ENCODE measurements at regions not wholly inside any gene's neighbourhood (a gene's known extent, or its start where the extent isn't known, plus 50 kb on each side); places are given as distances from the start of the nearest gene placed in this dataset.

- H3K27me3 ChIP-seq (ENCODE audit: control insufficient read depth, insufficient read depth, low read length) = no peaks in the 10 kb centered on the region
- no peaks in the 10 kb centered on the region for H3K9me3 ChIP-seq (ENCODE audit: control insufficient read depth, low read length)
- H3K4me3 ChIP-seq (ENCODE audit: low read length) = no peak overlapping the region
- H3K9ac ChIP-seq (ENCODE audit: low read length) = no peak overlapping the region
- no peaks in the 10 kb centered on the region for H3K36me3 ChIP-seq (ENCODE audit: control insufficient read depth, insufficient read depth, low read length)
- no peaks in the 10 kb centered on the region for H3K4me1 ChIP-seq (ENCODE audit: control insufficient read depth, insufficient read depth, low read length)
Measured at GRCh38 chr2:239695728-239696240, 295.0 kb upstream of the HDAC4 start.

DNA sequence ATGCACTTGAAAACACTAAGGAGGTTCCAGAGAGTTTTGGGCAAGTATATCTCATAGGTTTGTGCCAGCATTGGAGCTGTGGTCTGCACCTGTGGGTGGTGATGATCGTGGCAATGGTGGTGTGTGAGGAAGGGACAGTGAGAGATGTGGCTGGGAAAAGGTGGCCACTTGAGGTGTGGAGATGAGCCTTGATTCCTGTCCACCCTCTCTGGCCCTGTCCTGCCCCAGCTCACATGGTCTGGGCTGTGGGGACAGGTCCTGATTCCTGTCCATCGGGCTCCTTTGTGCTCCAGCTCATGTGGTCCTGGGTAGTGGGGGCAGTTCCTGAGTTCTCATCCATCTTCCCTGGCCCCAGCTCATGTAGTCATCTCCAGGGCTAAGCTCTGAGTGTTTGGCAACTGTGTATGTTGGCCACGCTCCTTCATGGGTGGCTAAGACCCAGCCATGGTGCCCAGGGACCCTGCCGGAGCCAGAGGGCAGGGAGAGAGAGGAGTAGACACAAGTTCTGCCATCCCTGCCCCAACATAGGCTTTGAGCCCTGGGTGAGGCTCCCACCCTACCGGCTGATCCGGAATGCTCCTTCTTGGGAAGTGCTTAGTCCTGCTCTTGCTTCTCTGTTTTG lies 294.4 kb upstream of the HDAC4 start:
- no peaks in the 10 kb centered on the region for H3K36me3 ChIP-seq (ENCODE audit: control insufficient read depth, insufficient read depth, low read length)
- no peaks in the 10 kb centered on the region for H3K4me1 ChIP-seq (ENCODE audit: control insufficient read depth, insufficient read depth, low read length)
- no peaks in the 10 kb centered on the region for H3K27me3 ChIP-seq (ENCODE audit: control insufficient read depth, insufficient read depth, low read length)
- no peak overlapping the region for H3K4me3 ChIP-seq (ENCODE audit: low read length)
- H3K9me3 ChIP-seq (ENCODE audit: control insufficient read depth, low read length) = no peaks in the 10 kb centered on the region
- no peak overlapping the region for H3K9ac ChIP-seq (ENCODE audit: low read length)

GRCh38 chr2:239694487-239694886 lies 293.7 kb upstream of the HDAC4 start:
- H3K36me3 ChIP-seq (ENCODE audit: control insufficient read depth, insufficient read depth, low read length) = no peaks in the 10 kb centered on the region
- no peak overlapping the region for H3K9ac ChIP-seq (ENCODE audit: low read length)
- H3K4me1 ChIP-seq (ENCODE audit: control insufficient read depth, insufficient read depth, low read length) = no peaks in the 10 kb centered on the region
- no peaks in the 10 kb centered on the region for H3K27me3 ChIP-seq (ENCODE audit: control insufficient read depth, insufficient read depth, low read length)
- H3K9me3 ChIP-seq (ENCODE audit: control insufficient read depth, low read length) = no peaks in the 10 kb centered on the region
- H3K4me3 ChIP-seq (ENCODE audit: low read length) = no peak overlapping the region

GRCh38 chr2:239693761-239694415 lies 293.1 kb upstream of the HDAC4 start:
- Histone ChIP-seq H3K4me1 (ENCODE audit: control insufficient read depth, insufficient read depth, low read length) (no peaks in the 10 kb centered on the region), H3K9ac (ENCODE audit: low read length) (no peak overlapping the region), H3K27me3 (ENCODE audit: control insufficient read depth, insufficient read depth, low read length) (no peaks in the 10 kb centered on the region), H3K9me3 (ENCODE audit: control insufficient read depth, low read length) (no peaks in the 10 kb centered on the region), H3K4me3 (ENCODE audit: low read length) (no peak overlapping the region), H3K36me3 (ENCODE audit: control insufficient read depth, insufficient read depth, low read length) (no peaks in the 10 kb centered on the region)

GRCh38 chr2:239693330-239693729 lies 292.5 kb upstream of the HDAC4 start:
- no peak overlapping the region for H3K4me3 ChIP-seq (ENCODE audit: low read length)
- no peaks in the 10 kb centered on the region for H3K36me3 ChIP-seq (ENCODE audit: control insufficient read depth, insufficient read depth, low read length)
- no peaks in the 10 kb centered on the region for H3K27me3 ChIP-seq (ENCODE audit: control insufficient read depth, insufficient read depth, low read length)
- H3K9me3 ChIP-seq (ENCODE audit: control insufficient read depth, low read length) = no peaks in the 10 kb centered on the region
- no peaks in the 10 kb centered on the region for H3K4me1 ChIP-seq (ENCODE audit: control insufficient read depth, insufficient read depth, low read length)
- no peak overlapping the region for H3K9ac ChIP-seq (ENCODE audit: low read length)

- Histone ChIP-seq H3K27me3 (ENCODE audit: control insufficient read depth, insufficient read depth, low read length) (no peaks in the 10 kb centered on the region), H3K9me3 (ENCODE audit: control insufficient read depth, low read length) (no peaks in the 10 kb centered on the region), H3K9ac (ENCODE audit: low read length) (no peak overlapping the region), H3K36me3 (ENCODE audit: control insufficient read depth, insufficient read depth, low read length) (no peaks in the 10 kb centered on the region), H3K4me1 (ENCODE audit: control insufficient read depth, insufficient read depth, low read length) (no peaks in the 10 kb centered on the region), H3K4me3 (ENCODE audit: low read length) (no peak overlapping the region)
Measured at GRCh38 chr2:239692919-239693318, 292.1 kb upstream of the HDAC4 start.

DNA sequence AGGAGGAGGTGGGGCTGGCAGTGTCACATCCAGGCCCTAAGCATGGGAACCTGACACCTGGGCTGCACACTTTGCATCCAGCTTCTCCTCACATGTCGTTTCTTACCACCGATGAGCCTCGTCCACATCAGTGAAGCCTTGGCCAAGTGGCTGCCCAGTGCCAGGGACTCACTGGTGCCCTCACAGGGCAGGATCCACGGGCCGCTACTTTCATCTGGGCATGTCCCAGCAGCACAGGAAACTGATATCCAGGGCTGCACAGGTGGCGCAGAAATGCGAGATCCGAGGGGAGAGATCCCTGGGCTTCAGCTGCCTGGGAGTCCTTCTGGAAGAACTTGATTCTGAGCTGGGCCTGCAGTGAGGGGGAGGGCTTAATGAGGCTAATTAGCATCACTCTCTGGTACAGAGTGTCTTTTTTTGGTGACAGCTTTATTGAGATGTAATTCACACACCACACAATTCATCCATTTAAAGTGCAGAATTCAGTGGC lies 291.6 kb upstream of the HDAC4 start:
- Histone ChIP-seq H3K4me1 (ENCODE audit: control insufficient read depth, insufficient read depth, low read length) (no peaks in the 10 kb centered on the region), H3K9me3 (ENCODE audit: control insufficient read depth, low read length) (no peaks in the 10 kb centered on the region), H3K27me3 (ENCODE audit: control insufficient read depth, insufficient read depth, low read length) (no peaks in the 10 kb centered on the region), H3K9ac (ENCODE audit: low read length) (no peak overlapping the region), H3K4me3 (ENCODE audit: low read length) (no peak overlapping the region), H3K36me3 (ENCODE audit: control insufficient read depth, insufficient read depth, low read length) (no peaks in the 10 kb centered on the region)

- Histone ChIP-seq H3K9me3 (ENCODE audit: control insufficient read depth, low read length) (no peaks in the 10 kb centered on the region), H3K4me3 (ENCODE audit: low read length) (no peak overlapping the region), H3K27me3 (ENCODE audit: control insufficient read depth, insufficient read depth, low read length) (no peaks in the 10 kb centered on the region), H3K9ac (ENCODE audit: low read length) (no peak overlapping the region), H3K36me3 (ENCODE audit: control insufficient read depth, insufficient read depth, low read length) (no peaks in the 10 kb centered on the region), H3K4me1 (ENCODE audit: control insufficient read depth, insufficient read depth, low read length) (no peaks in the 10 kb centered on the region)
Measured at GRCh38 chr2:239691720-239692119, 290.9 kb upstream of the HDAC4 start.

GRCh38 chr2:239690651-239691631 lies 290.1 kb upstream of the HDAC4 start:
- H3K9ac ChIP-seq (ENCODE audit: low read length) = no peak overlapping the region
- no peaks in the 10 kb centered on the region for H3K36me3 ChIP-seq (ENCODE audit: control insufficient read depth, insufficient read depth, low read length)
- H3K9me3 ChIP-seq (ENCODE audit: control insufficient read depth, low read length) = no peaks in the 10 kb centered on the region
- no peaks in the 10 kb centered on the region for H3K27me3 ChIP-seq (ENCODE audit: control insufficient read depth, insufficient read depth, low read length)
- no peak overlapping the region for H3K4me3 ChIP-seq (ENCODE audit: low read length)
- no peaks in the 10 kb centered on the region for H3K4me1 ChIP-seq (ENCODE audit: control insufficient read depth, insufficient read depth, low read length)

GRCh38 chr2:239689985-239690384 lies 289.2 kb upstream of the HDAC4 start:
- H3K4me1 ChIP-seq (ENCODE audit: control insufficient read depth, insufficient read depth, low read length) = no peaks in the 10 kb centered on the region
- no peaks in the 10 kb centered on the region for H3K27me3 ChIP-seq (ENCODE audit: control insufficient read depth, insufficient read depth, low read length)
- no peaks in the 10 kb centered on the region for H3K9me3 ChIP-seq (ENCODE audit: control insufficient read depth, low read length)

DNA sequence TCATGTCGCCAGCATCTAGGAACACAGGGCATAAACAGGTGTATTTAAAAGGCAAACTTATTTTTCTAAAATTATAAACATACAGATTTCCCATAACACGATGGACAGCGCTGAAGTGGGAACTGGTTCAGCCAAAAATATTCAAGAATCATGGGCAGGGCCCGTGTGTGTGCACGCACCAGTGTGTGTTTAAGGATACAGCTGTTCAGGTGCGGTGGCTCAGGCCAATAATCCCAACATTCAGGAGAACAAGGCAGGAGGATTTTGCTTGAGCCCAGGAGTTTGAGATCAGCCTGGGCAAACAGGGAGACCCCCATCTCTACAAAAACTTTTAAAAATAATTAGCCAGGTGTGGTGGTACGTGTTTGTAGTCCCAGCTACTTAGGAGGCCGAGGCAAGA lies 288.6 kb upstream of the HDAC4 start:
- Histone ChIP-seq H3K27me3 (ENCODE audit: control insufficient read depth, insufficient read depth, low read length) (no peaks in the 10 kb centered on the region), H3K4me3 (ENCODE audit: low read length) (no peak overlapping the region), H3K9ac (ENCODE audit: low read length) (no peak overlapping the region), H3K9me3 (ENCODE audit: control insufficient read depth, low read length) (no peaks in the 10 kb centered on the region), H3K36me3 (ENCODE audit: control insufficient read depth, insufficient read depth, low read length) (no peaks in the 10 kb centered on the region), H3K4me1 (ENCODE audit: control insufficient read depth, insufficient read depth, low read length) (no peaks in the 10 kb centered on the region)

More at GRCh38 chr2:239689985-239690384, 289.2 kb upstream of the HDAC4 start:
- Histone ChIP-seq H3K4me3 (ENCODE audit: low read length) (no peak overlapping the region), H3K36me3 (ENCODE audit: control insufficient read depth, insufficient read depth, low read length) (no peaks in the 10 kb centered on the region), H3K9ac (ENCODE audit: low read length) (no peak overlapping the region)

DNA sequence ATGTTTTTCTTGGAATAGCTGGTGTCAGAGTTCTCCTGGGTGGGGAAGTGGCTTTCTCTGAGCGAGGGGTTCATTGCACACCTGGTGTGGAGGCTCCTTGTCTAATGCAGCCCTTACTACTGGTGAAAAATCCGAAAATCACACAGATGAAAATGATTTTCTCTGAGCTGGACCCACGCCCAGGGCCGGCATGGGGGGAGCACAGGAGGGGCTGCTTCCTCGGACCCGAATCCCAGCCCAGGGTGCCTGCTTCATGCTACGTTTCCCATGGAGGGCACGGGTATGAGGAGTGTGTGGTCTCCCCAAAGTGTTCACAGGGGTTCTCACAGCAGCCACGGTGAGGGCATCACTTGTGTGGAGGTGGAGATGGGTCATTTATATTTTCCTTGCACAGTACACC lies 288.0 kb upstream of the HDAC4 start:
- no peaks in the 10 kb centered on the region for H3K27me3 ChIP-seq (ENCODE audit: control insufficient read depth, insufficient read depth, low read length)
- H3K4me1 ChIP-seq (ENCODE audit: control insufficient read depth, insufficient read depth, low read length) = no peaks in the 10 kb centered on the region
- no peak overlapping the region for H3K9ac ChIP-seq (ENCODE audit: low read length)
- H3K4me3 ChIP-seq (ENCODE audit: low read length) = no peak overlapping the region
- H3K9me3 ChIP-seq (ENCODE audit: control insufficient read depth, low read length) = no peaks in the 10 kb centered on the region
- H3K36me3 ChIP-seq (ENCODE audit: control insufficient read depth, insufficient read depth, low read length) = no peaks in the 10 kb centered on the region
